Ovary (tissue), 7 donors: ENCODE measurements at regions not wholly inside any gene's neighbourhood (a gene's known extent, or its start where the extent isn't known, plus 50 kb on each side); places are given as distances from the start of the nearest gene placed in this dataset.

Experiments
- DNase-seq, 5 donors: peaks; one replicate each; pipeline ENCODE4 v3.0.0-alpha.2; 2019 to 2020
- H3K27ac ChIP-seq, 2 donors: fragments of 200-600 bp; one replicate each; pipeline versions ENCODE4 v1.5.1 to v1.8.0; 2019 to 2022
- H3K27me3 ChIP-seq: fragments of 200-600 bp; one replicate; pipeline ENCODE4 v1.8.0; 2022
- H3K36me3 ChIP-seq: fragments of 200-600 bp; sonication (generic); one replicate; pipeline ENCODE4 v1.5.1; 2019
- H3K4me1 ChIP-seq: one replicate; pipeline ENCODE4 v1.8.1; 2013; ENCODE audit warnings: mild to moderate bottlenecking, moderate library complexity; ENCODE audit not compliant: insufficient read depth
- H3K4me3 ChIP-seq: fragments of 200-600 bp; sonication (generic); one replicate; pipeline ENCODE4 v1.5.1; 2017
- H3K9me3 ChIP-seq, 2 donors: fragments of 200-600 bp in 1 of 2; sonication (generic) in 1 of 2; one replicate each; pipeline versions ENCODE4 v1.5.1 to v1.8.1; 2013 to 2019; ENCODE audit warnings: mild to moderate bottlenecking in 1 of 2, moderate library complexity in 1 of 2
- EP300 ChIP-seq: sonication (generic); formaldehyde crosslinking; IDR thresholded peaks from one replicate; pipeline ENCODE4 v1.6.1; 2017; ENCODE audit warnings: antibody characterized with exemption
- POLR2A ChIP-seq: fragments of 450-650 bp; IDR thresholded peaks from one replicate; pipeline ENCODE4 v1.6.1; 2017; ENCODE audit warnings: antibody characterized with exemption, mild to moderate bottlenecking, moderate library complexity
- WGBS, 3 donors: extraction: QIAGEN DNeasy Blood & Tissue Kit in 1 of 3; methylation state at CpG; one replicate each; pipeline versions ENCODE4 v1.1.5 to v1.1.7; 2013 to 2017; 5-methylcytosine and 5-hydroxymethylcytosine counted together
- intact Hi-C, 4 donors: fragments of 100-400 bp; cut with DNase I; formaldehyde crosslinking; loops; one replicate each; pipeline versions ENCODE4 v1.11.0 to v1.15.1; 2022 to 2023
- TF ChIP-seq, protein P1 (sequence below), 3 donors: fragments of 450-650 bp in 2 of 3; fragments of 200-600 bp in 1 of 3; IDR thresholded peaks; one replicate each; pipeline versions ENCODE4 v1.5.1 to v1.8.0; 2016 to 2022; ENCODE audit warnings: antibody characterized with exemption in 3 of 3, mild to moderate bottlenecking in 1 of 3
- donor health status: DM: no; HTN: no; CAD: no; lungs with moderate emphysema.
- donor health status: DM: no; HTN: no; CAD: no.
- donor health status: Bipolar disorder and iron deficiency.
- donor health status: DM: no; HTN: no; CAD: no.
- donor health status: DM: yes; HTN: yes; CAD: no.

DNA sequence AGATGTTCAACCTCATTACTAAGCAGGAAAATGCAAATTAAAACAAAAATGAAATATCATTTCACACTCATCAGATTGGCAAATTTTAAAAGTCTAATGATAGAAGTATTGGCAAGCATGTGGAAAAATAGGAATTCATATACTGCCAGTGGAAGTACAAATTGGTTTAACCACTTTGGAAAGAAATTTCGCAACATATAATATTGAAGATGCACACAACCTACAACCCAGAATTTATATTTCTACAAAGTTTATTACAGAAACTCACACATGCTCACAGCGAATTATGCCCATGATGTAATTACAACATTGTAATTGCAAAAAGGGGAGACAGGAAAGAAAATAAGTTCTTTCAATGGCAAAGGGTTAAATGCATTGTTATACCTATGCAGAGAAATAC lies 324.1 kb downstream of the IGSF11 start:
- 82 to 93% (median 91%) methylated on average over 2 of the region's 2 CpGs for WGBS, 3 donors
- DNase-seq, result no peak
- Histone ChIP-seq H3K4me1 (no peaks in the 10 kb centered on the region), H3K4me3 (no peak overlapping the region), H3K27ac (no peak overlapping the region), H3K36me3 (no peaks in the 10 kb centered on the region), H3K27me3 (no peaks in the 10 kb centered on the region), H3K9me3 (no peaks in the 10 kb centered on the region)
- no peak for TF ChIP-seq POLR2A
- no peak for TF ChIP-seq EP300
- TF ChIP-seq, protein P1, sequence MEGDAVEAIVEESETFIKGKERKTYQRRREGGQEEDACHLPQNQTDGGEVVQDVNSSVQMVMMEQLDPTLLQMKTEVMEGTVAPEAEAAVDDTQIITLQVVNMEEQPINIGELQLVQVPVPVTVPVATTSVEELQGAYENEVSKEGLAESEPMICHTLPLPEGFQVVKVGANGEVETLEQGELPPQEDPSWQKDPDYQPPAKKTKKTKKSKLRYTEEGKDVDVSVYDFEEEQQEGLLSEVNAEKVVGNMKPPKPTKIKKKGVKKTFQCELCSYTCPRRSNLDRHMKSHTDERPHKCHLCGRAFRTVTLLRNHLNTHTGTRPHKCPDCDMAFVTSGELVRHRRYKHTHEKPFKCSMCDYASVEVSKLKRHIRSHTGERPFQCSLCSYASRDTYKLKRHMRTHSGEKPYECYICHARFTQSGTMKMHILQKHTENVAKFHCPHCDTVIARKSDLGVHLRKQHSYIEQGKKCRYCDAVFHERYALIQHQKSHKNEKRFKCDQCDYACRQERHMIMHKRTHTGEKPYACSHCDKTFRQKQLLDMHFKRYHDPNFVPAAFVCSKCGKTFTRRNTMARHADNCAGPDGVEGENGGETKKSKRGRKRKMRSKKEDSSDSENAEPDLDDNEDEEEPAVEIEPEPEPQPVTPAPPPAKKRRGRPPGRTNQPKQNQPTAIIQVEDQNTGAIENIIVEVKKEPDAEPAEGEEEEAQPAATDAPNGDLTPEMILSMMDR (IDR thresholded peaks at IDR 0.05), result no peak
- intact Hi-C loops, result no loop called here

DNA sequence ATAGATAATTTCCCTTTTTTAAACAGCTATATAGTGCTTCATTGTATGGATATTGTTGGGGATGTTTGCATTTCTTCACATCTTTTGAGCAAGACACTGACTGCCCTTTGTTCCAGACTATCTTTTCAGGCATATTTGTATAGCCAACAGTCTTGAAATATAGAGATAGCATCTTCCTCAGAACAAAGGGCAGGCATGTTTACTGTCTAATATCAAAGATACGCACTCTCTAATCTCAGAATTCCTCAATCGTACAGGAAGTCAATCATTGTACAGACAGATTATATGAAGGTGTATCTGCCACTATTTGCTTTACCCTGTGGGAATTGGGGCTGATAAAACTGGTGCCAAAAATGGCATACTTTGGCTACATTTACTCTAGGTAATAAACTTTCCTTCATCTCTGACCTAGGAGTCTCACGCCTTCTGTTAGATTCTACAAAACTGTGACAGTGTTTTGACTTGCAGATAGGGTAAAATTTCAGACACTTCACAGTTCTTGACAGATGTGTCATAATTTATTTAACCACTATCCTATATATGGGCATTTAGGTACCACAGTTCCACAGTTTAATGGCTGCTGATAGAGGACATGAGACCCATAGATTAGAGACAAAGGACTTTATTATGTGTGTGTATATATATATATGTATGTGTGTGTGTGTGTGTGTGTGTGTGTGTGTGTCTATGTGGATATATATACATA lies 321.0 kb downstream of the IGSF11 start:
- intact Hi-C loops, result no loop called here
- WGBS, 3 donors, result 72 to 87% (median 83%) methylated on average over 3 of the region's 3 CpGs
- DNase-seq, result no peak

DNA sequence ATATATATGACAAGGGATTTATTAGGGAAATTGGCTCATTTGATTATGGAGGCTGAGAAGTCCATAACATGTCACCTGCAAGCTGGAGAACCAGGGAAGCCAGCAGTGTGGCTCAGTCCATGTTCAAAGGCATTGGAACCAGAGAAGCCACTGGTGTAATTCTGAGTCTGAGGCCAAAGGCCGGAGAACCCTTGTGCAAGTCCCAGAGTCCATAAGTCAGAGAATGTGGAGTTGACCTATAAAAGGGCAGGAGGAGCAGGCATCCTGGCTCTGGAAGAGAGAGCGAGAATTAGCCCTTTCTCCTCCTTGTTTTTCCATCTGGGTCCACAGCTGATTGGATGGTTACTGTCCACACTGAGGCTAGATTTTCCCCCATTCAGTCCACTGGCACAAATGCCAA lies 319.8 kb downstream of the IGSF11 start:
- intact Hi-C loops, result no loop called here
- no peak for DNase-seq
- TF ChIP-seq POLR2A (no peak), EP300 (no peak)
- TF ChIP-seq, protein P1 (IDR thresholded peaks at IDR 0.05), result no peak
- WGBS, 3 donors, result 91 to 94% (median 94%) methylated on average over 2 of the region's 2 CpGs
- no peak overlapping the region for H3K27ac ChIP-seq
- H3K4me1 ChIP-seq, result no peaks in the 10 kb centered on the region
- no peaks in the 10 kb centered on the region for H3K9me3 ChIP-seq
- H3K36me3 ChIP-seq, result no peaks in the 10 kb centered on the region
- no peaks in the 10 kb centered on the region for H3K27me3 ChIP-seq
- H3K4me3 ChIP-seq, result no peak overlapping the region

More for the DNA sequence above, 321.0 kb downstream of the IGSF11 start:
- Histone ChIP-seq H3K27ac (no peak overlapping the region), H3K36me3 (no peaks in the 10 kb centered on the region), H3K27me3 (no peaks in the 10 kb centered on the region), H3K9me3 (no peaks in the 10 kb centered on the region), H3K4me1 (no peaks in the 10 kb centered on the region), H3K4me3 (no peak overlapping the region)
- no peak for TF ChIP-seq POLR2A
- TF ChIP-seq, protein P1 (IDR thresholded peaks at IDR 0.05), result no peak
- TF ChIP-seq EP300, result no peak

DNA sequence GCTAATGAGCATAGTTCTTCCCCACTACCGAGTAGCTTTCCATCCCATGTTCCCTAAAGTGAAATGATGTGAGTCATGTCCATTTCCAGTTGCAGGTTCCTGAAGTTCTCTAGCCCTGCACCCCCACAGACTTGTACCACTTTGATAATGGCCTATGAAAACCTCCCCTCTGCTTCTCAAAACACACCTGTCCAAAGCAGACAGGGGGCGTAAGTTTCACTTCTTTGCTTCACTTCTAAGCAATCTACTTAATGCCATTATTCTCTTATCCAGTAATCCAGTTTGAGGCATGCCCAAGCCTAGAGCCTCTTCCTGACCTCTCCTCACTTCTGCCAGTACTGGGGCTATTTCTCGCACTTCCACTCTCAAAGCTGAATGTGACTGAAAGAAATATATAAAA lies 305.1 kb downstream of the IGSF11 start:
- intact Hi-C loops, result no loop called here
- WGBS, 3 donors, result 77 to 87% (median 80%) methylated on average over 3 of the region's 3 CpGs
- H3K4me1 ChIP-seq, result no peaks in the 10 kb centered on the region
- no peak for DNase-seq
- H3K36me3 ChIP-seq, result no peaks in the 10 kb centered on the region
- TF ChIP-seq POLR2A (no peak), EP300 (no peak)
- TF ChIP-seq, protein P1 (IDR thresholded peaks at IDR 0.05), result no peak
- H3K4me3 ChIP-seq, result no peak overlapping the region
- H3K27me3 ChIP-seq, result no peaks in the 10 kb centered on the region
- no peak overlapping the region for H3K27ac ChIP-seq
- H3K9me3 ChIP-seq, result no peaks in the 10 kb centered on the region
